ENCODE measurements at regions not wholly inside any gene's neighbourhood (a gene's known extent, or its start where the extent isn't known, plus 50 kb on each side); places are given as distances from the start of the nearest gene placed in this dataset.

DNA sequence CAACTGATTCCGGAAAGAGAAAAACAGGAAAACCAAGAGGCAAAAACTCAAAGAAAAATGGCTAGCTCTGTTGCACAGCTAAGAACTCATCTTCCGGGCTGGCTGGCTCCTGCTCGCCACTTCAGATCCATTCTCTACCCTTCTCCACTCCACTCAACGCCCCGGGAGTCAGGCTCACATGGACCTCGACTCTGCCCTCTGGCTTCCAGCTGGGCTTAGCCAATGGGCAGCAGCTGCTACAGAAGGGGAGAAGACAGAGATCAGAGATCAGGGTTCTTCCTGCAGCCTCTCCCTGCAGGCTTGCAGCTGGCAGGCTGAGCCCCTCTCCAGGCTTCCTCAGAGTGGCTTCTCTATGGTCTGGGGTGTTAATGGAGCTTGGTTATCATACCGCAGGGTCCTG, 187.5 kb downstream of the MED10 start:
- H3K4me3 ChIP-seq (ENCODE audit: low read length in 3 of 3) = no peak overlapping the region
- no peaks in the 10 kb centered on the region for H3K9me3 ChIP-seq (ENCODE audit: control insufficient read depth in 3 of 3, low read length in 3 of 3)
- H3K4me1 ChIP-seq (ENCODE audit: control insufficient read depth in 3 of 3, insufficient read depth in 3 of 3, low read length in 3 of 3) = no peaks in the 10 kb centered on the region
- H3K27ac ChIP-seq (ENCODE audit: low read depth, low read length) = no peak overlapping the region
- H3K36me3 ChIP-seq (ENCODE audit: control insufficient read depth in 3 of 3, insufficient read depth in 3 of 3, low read length in 3 of 3) = no peaks in the 10 kb centered on the region
- H3K9ac ChIP-seq (ENCODE audit: low read depth in 1 of 3, low read length in 3 of 3) = no peak overlapping the region
- H3K27me3 ChIP-seq (ENCODE audit: control insufficient read depth in 3 of 3, insufficient read depth in 3 of 3, low read length in 3 of 3) = no peaks in the 10 kb centered on the region

DNA sequence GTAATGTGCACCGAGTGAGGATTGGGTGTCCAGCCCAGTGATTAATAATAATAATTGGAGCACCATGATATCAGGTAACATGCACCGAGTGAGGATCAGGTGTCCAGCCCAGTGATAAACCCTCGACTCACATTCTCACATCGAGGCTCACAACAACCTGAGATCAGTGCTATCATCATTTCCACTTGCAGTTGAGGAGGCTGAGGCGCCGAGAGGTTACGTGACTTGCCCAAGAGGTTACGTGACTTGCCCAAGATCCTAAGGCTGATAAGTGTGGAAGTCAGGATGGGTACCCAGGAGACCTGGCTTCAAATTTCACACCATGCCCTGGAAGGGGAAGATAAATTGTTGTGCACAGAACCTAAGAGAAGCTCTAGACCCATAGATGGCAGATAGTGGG, 189.4 kb downstream of the MED10 start:
- H3K27me3 ChIP-seq (ENCODE audit: control insufficient read depth in 3 of 3, insufficient read depth in 3 of 3, low read length in 3 of 3) = no peaks in the 10 kb centered on the region
- no peaks in the 10 kb centered on the region for H3K9me3 ChIP-seq (ENCODE audit: control insufficient read depth in 3 of 3, low read length in 3 of 3)
- H3K36me3 ChIP-seq (ENCODE audit: control insufficient read depth in 3 of 3, insufficient read depth in 3 of 3, low read length in 3 of 3) = no peaks in the 10 kb centered on the region
- no peak overlapping the region for H3K27ac ChIP-seq (ENCODE audit: low read depth, low read length)
- H3K4me3 ChIP-seq (ENCODE audit: low read length in 3 of 3) = no peak overlapping the region
- H3K4me1 ChIP-seq (ENCODE audit: control insufficient read depth in 3 of 3, insufficient read depth in 3 of 3, low read length in 3 of 3) = no peaks in the 10 kb centered on the region
- H3K9ac ChIP-seq (ENCODE audit: low read depth in 1 of 3, low read length in 3 of 3) = no peak overlapping the region

DNA sequence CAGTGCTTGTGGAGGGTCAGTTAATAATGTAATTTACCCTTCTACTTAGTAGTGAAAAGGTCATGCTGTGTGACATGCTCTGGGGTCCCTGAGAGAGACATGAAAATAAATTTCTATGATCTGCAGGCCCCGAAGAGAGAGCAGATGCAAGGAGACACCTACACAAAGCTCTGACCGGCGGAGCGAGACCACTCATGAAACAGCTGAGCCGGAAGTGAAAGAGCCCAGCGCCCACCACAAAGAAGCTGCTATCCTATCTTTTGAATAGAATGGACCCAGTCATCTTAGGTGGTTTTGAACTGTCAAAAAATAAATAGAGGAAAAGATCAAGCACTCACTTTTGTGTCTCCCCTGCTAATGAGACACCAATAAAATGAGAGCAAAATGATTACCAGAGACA, 190.0 kb downstream of the MED10 start:
- H3K27me3 ChIP-seq (ENCODE audit: control insufficient read depth in 3 of 3, insufficient read depth in 3 of 3, low read length in 3 of 3) = no peaks in the 10 kb centered on the region
- no peak overlapping the region for H3K27ac ChIP-seq (ENCODE audit: low read depth, low read length)
- H3K4me1 ChIP-seq (ENCODE audit: control insufficient read depth in 3 of 3, insufficient read depth in 3 of 3, low read length in 3 of 3) = no peaks in the 10 kb centered on the region
- H3K36me3 ChIP-seq (ENCODE audit: control insufficient read depth in 3 of 3, insufficient read depth in 3 of 3, low read length in 3 of 3) = no peaks in the 10 kb centered on the region
- H3K9me3 ChIP-seq (ENCODE audit: control insufficient read depth in 3 of 3, low read length in 3 of 3) = no peaks in the 10 kb centered on the region
- no peak overlapping the region for H3K4me3 ChIP-seq (ENCODE audit: low read length in 3 of 3)
- H3K9ac ChIP-seq (ENCODE audit: low read depth in 1 of 3, low read length in 3 of 3) = no peak overlapping the region

DNA sequence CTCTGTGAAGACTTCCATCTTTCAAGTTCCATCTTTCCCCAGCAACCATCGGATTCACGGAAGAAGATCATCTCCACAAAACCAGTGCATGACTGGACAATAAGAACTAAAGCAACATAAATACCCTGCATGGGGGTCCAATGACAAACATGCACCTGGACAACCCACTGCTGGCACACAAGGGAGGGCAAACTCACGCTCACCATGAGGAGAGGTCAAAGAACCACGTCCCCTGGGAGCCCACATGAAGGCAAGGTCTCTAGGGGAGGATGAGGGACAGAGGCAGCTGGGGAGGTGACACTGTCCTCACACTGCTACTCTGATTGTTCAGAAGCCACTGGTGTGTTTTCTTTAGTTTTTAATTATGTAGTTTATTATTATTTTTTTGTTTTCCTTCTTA, 190.8 kb downstream of the MED10 start:
- peaks cover 0 to under 1% (median 0%) of the 10 kb centered on the region in 3 donors for H3K27me3 ChIP-seq (ENCODE audit: control insufficient read depth in 3 of 3, insufficient read depth in 3 of 3, low read length in 3 of 3)
- no peak overlapping the region for H3K9ac ChIP-seq (ENCODE audit: low read depth in 1 of 3, low read length in 3 of 3)
- H3K4me3 ChIP-seq (ENCODE audit: low read length in 3 of 3) = no peak overlapping the region
- no peak overlapping the region for H3K27ac ChIP-seq (ENCODE audit: low read depth, low read length)
- no peaks in the 10 kb centered on the region for H3K4me1 ChIP-seq (ENCODE audit: control insufficient read depth in 3 of 3, insufficient read depth in 3 of 3, low read length in 3 of 3)
- H3K36me3 ChIP-seq (ENCODE audit: control insufficient read depth in 3 of 3, insufficient read depth in 3 of 3, low read length in 3 of 3) = no peaks in the 10 kb centered on the region
- H3K9me3 ChIP-seq (ENCODE audit: control insufficient read depth in 3 of 3, low read length in 3 of 3) = no peaks in the 10 kb centered on the region

DNA sequence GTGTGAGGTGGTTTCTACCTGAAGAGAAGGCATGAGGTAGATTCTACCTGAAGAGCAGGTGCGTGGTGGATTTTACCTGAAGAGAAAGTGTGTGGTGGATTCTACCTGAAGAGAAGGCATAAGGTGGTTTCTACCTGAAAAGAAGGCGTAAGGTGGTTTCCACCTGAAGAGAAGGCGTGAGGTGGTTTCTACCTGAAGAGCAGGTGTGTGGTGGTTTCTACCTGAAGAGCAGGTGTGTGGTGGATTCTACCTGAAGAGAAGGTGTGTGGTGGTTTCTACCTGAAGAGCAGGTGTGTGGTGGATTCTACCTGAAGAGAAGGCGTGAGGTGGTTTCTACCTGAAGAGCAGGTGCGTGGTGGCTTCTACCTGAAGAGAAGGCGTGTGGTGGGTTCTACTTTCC, 192.8 kb downstream of the MED10 start:
- H3K36me3 ChIP-seq (ENCODE audit: control insufficient read depth in 3 of 3, insufficient read depth in 3 of 3, low read length in 3 of 3) = no peaks in the 10 kb centered on the region
- no peak overlapping the region for H3K9ac ChIP-seq (ENCODE audit: low read depth in 1 of 3, low read length in 3 of 3)
- no peak overlapping the region for H3K27ac ChIP-seq (ENCODE audit: low read depth, low read length)
- no peak overlapping the region for H3K4me3 ChIP-seq (ENCODE audit: low read length in 3 of 3)
- H3K4me1 ChIP-seq (ENCODE audit: control insufficient read depth in 3 of 3, insufficient read depth in 3 of 3, low read length in 3 of 3) = no peaks in the 10 kb centered on the region
- no peaks in the 10 kb centered on the region for H3K9me3 ChIP-seq (ENCODE audit: control insufficient read depth in 3 of 3, low read length in 3 of 3)
- peaks cover 0 to 4% (median 2%) of the 10 kb centered on the region in 3 donors for H3K27me3 ChIP-seq (ENCODE audit: control insufficient read depth in 3 of 3, insufficient read depth in 3 of 3, low read length in 3 of 3)

DNA sequence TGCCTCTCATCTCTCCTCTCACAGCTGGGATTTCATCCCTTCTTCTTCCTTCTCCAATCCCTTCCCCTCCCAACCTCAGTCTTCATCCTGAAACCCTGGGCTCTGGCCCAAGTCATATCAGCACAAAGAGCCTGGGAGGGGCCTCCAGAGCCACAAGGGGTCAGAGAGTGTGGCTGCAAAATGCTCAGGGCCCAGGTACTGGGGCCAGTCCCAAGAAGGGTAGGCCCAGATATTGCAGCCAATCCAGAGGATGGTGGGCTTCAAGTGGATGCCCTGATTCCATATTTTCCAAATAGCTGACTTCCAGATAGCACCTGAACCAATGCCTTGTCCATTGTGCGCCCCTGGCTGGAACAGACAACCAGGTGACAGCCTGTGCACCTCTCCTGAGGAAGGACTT, 193.9 kb downstream of the MED10 start:
- Histone ChIP-seq H3K36me3 (ENCODE audit: control insufficient read depth in 3 of 3, insufficient read depth in 3 of 3, low read length in 3 of 3) (no peaks in the 10 kb centered on the region), H3K27me3 (ENCODE audit: control insufficient read depth in 3 of 3, insufficient read depth in 3 of 3, low read length in 3 of 3) (peaks cover 0 to 4% (median 2%) of the 10 kb centered on the region in 3 donors), H3K9me3 (ENCODE audit: control insufficient read depth in 3 of 3, low read length in 3 of 3) (no peaks in the 10 kb centered on the region), H3K9ac (ENCODE audit: low read depth in 1 of 3, low read length in 3 of 3) (no peak overlapping the region), H3K27ac (ENCODE audit: low read depth, low read length) (no peak overlapping the region), H3K4me1 (ENCODE audit: control insufficient read depth in 3 of 3, insufficient read depth in 3 of 3, low read length in 3 of 3) (no peaks in the 10 kb centered on the region), H3K4me3 (ENCODE audit: low read length in 3 of 3) (no peak overlapping the region)

DNA sequence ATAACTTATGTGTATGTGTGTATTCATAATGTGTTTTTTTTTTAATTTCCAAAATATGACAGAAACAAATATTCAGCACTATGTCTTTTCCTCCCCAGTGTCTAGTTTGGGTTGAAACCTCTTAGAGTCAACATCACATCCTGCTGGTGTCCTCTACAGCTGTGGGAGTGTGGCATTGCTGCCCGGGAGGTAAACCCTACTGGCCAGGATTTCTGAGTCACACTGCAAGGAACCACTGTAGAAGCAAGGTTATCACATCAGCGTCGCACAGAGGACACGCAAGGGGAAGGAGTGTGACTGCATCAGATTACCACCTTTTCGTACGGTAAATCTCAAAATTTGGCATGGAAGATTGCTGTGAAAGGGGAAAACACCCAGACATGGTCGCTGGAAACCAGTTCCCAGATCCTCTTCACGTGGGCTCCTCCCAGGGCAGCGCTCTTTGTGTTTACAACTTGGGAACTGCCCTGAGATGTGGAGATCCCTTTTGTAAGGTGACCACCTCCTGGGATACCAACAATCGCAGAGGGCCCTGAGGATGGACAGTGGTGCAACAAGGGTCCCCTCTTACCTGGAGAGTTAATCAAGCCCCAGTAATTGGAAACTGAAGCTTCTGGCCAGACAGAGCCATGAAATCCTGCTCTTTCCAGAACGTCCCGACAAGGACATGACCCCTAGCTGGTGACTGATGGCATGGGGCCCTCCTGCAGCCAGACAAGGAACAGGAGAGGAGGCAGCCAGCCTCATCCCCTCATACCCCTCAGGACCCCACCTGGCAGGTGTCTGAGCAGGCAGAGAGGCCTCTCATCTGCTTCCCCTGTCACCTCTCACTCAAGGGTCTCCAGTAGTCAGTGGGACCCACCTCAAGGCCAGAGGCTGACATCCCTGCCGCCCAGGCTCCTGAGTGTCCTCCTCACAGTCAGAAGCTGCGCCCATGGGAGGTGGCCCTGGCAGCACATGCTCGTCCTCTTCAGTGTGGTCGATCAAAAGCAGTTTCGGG, 194.7 kb downstream of the MED10 start:
- no peaks in the 10 kb centered on the region for H3K4me1 ChIP-seq (ENCODE audit: control insufficient read depth in 3 of 3, insufficient read depth in 3 of 3, low read length in 3 of 3)

DNA sequence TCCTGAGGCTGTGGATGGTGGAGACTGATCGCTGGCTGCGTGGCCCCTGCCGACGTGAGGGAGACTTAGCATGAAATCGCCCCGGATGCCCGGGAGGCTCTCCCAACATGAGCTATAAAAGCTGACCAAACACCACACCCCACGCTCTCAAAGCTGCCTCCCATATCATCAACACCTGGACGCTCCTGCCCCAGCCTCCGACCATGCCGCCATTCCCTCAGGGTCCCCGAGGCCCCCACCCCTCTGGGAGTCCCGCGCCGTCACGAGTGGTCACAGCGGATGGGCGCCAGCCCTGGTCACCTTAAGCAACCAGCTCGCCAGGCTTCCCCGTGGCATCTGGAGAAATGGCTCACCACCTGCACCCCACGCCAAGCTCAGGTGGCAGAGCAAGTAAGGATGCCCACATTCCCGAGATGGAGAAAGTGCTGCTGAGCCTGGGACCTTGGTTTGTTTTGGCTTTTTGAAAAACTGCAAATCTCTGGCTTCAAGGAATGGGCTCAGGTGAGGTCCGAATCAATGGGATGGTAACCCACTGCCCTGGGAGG, 196.0 kb downstream of the MED10 start:
- no peaks in the 10 kb centered on the region for H3K9me3 ChIP-seq (ENCODE audit: control insufficient read depth in 3 of 3, low read length in 3 of 3)
- H3K27me3 ChIP-seq (ENCODE audit: control insufficient read depth in 3 of 3, insufficient read depth in 3 of 3, low read length in 3 of 3) = peaks cover 0 to 4% (median 2%) of the 10 kb centered on the region in 3 donors
- no peaks in the 10 kb centered on the region for H3K4me1 ChIP-seq (ENCODE audit: control insufficient read depth in 3 of 3, insufficient read depth in 3 of 3, low read length in 3 of 3)
- H3K36me3 ChIP-seq (ENCODE audit: control insufficient read depth in 3 of 3, insufficient read depth in 3 of 3, low read length in 3 of 3) = no peaks in the 10 kb centered on the region
- no peak overlapping the region for H3K4me3 ChIP-seq (ENCODE audit: low read length in 3 of 3)
- no peak overlapping the region for H3K27ac ChIP-seq (ENCODE audit: low read depth, low read length)
- H3K9ac ChIP-seq (ENCODE audit: low read depth in 1 of 3, low read length in 3 of 3) = no peak overlapping the region

More for the DNA sequence above, 194.7 kb downstream of the MED10 start:
- Histone ChIP-seq H3K9me3 (ENCODE audit: control insufficient read depth in 3 of 3, low read length in 3 of 3) (no peaks in the 10 kb centered on the region), H3K9ac (ENCODE audit: low read depth in 1 of 3, low read length in 3 of 3) (no peak overlapping the region), H3K4me3 (ENCODE audit: low read length in 3 of 3) (no peak overlapping the region), H3K36me3 (ENCODE audit: control insufficient read depth in 3 of 3, insufficient read depth in 3 of 3, low read length in 3 of 3) (no peaks in the 10 kb centered on the region), H3K27ac (ENCODE audit: low read depth, low read length) (no peak overlapping the region), H3K27me3 (ENCODE audit: control insufficient read depth in 3 of 3, insufficient read depth in 3 of 3, low read length in 3 of 3) (peaks cover 0 to 4% (median 2%) of the 10 kb centered on the region in 3 donors)

DNA sequence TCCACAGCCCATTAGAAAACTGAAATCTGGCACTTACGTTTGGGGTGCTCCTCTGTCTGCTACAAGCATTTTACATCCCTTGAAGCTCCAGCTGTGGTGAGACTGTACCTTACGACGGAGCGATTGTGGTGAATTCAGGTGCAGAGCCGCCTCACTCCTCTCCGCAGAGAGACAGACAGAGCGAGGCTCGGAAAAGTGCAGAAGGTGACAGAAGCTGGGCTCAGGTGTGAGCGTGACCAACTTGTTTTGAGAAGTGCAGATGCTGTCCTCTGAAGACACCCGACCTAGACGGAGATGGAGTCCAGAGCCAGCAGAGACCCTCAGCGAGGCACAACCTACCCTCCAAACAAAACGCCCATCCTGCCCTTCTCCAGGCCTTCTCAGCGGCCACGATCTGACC, 196.5 kb downstream of the MED10 start:
- Histone ChIP-seq H3K4me3 (ENCODE audit: low read length in 3 of 3) (no peak overlapping the region), H3K27ac (ENCODE audit: low read depth, low read length) (no peak overlapping the region), H3K9ac (ENCODE audit: low read depth in 1 of 3, low read length in 3 of 3) (no peak overlapping the region), H3K9me3 (ENCODE audit: control insufficient read depth in 3 of 3, low read length in 3 of 3) (no peaks in the 10 kb centered on the region), H3K27me3 (ENCODE audit: control insufficient read depth in 3 of 3, insufficient read depth in 3 of 3, low read length in 3 of 3) (peaks cover 0 to 4% (median 2%) of the 10 kb centered on the region in 3 donors), H3K36me3 (ENCODE audit: control insufficient read depth in 3 of 3, insufficient read depth in 3 of 3, low read length in 3 of 3) (no peaks in the 10 kb centered on the region), H3K4me1 (ENCODE audit: control insufficient read depth in 3 of 3, insufficient read depth in 3 of 3, low read length in 3 of 3) (no peaks in the 10 kb centered on the region)

DNA sequence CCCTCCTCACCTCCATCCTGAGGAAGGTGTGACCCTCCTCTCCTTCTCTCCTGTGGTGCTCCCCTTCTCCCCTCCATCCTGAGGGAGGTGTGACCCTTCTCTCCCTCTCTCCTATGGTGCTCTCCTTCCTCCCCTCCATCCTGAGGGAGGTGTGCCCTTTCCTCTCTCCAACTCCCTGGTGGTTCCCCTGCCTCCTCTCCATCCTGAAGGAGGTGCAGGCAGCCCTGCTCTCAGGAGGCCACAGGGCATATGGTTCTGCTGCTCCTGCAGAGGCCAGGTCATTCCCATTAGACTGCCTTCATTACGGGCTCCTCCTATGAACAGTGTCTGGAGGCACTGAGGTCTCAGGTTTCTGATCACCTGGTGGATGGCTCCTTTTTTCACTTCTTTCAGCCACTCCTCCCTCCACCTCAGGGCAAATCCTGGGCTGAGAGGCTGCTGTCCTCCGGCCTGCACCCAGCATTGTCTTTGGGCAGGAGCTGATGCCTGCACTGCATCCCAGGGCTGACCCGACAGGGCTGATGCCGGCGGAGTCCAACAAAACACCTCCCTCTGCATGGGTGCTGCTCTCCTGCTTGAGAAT, 197.1 kb downstream of the MED10 start:
- Histone ChIP-seq H3K27me3 (ENCODE audit: control insufficient read depth in 3 of 3, insufficient read depth in 3 of 3, low read length in 3 of 3) (peaks cover 0 to 4% (median 2%) of the 10 kb centered on the region in 3 donors), H3K27ac (ENCODE audit: low read depth, low read length) (no peak overlapping the region), H3K36me3 (ENCODE audit: control insufficient read depth in 3 of 3, insufficient read depth in 3 of 3, low read length in 3 of 3) (no peaks in the 10 kb centered on the region), H3K9me3 (ENCODE audit: control insufficient read depth in 3 of 3, low read length in 3 of 3) (no peaks in the 10 kb centered on the region), H3K9ac (ENCODE audit: low read depth in 1 of 3, low read length in 3 of 3) (no peak overlapping the region), H3K4me3 (ENCODE audit: low read length in 3 of 3) (no peak overlapping the region), H3K4me1 (ENCODE audit: control insufficient read depth in 3 of 3, insufficient read depth in 3 of 3, low read length in 3 of 3) (no peaks in the 10 kb centered on the region)

Data from skeletal muscle tissue (tissue), 3 donors.